B cell (primary cell): ENCODE measurements at regions not wholly inside any gene's neighbourhood (a gene's known extent, or its start where the extent isn't known, plus 50 kb on each side); places are given as distances from the start of the nearest gene placed in this dataset.

Experiments used
- ATAC-seq: fragments of 200-7000 bp; cut with Tn5 transposase; one replicate; pipeline ENCODE4 v1.10.0; 2021; ENCODE audit warnings: low read depth, mild to moderate bottlenecking, moderate number of reproducible peaks, moderate library complexity
- CTCF ChIA-PET: fragments of 350-600 bp; sonication (Branson Sonifier 250); formaldehyde crosslinking; loops from one replicate; lab custom pipeline; 2021; ENCODE audit warnings: antibody characterized with exemption, inconsistent platforms; lab: Charles Lee
- POLR2A ChIA-PET: fragments of 350-600 bp; sonication (Branson Sonifier 250); formaldehyde crosslinking; loops from one replicate; lab custom pipeline; 2021; ENCODE audit warnings: antibody characterized with exemption; lab: Charles Lee
- DNase-seq: peaks from one replicate; pipeline ENCODE4 v3.0.0; 2013
- H2AFZ ChIP-seq: 2 replicates; pipeline ENCODE4 v1.6.1; 2012; ENCODE audit warnings: mild to moderate bottlenecking, low read depth, low read length; ENCODE audit not compliant: insufficient read depth, poor library complexity, severe bottlenecking
- H3K27ac ChIP-seq, 2 donors: 1 replicate in 1 of 2; 2 replicates in 1 of 2; pipeline ENCODE4 v1.5.1; 2012 to 2013; ENCODE audit warnings: low read length in 2 of 2, mild to moderate bottlenecking in 2 of 2, moderate library complexity in 1 of 2
- H3K27me3 ChIP-seq, 4 experiments: fragments of 200-600 bp in 1 of 4; sonication (generic) in 1 of 4; replicated peaks in 1 of 4; 1 replicate in 2 of 4; 2 replicates in 2 of 4; pipeline versions ENCODE4 v1.6.1 to v1.7.0; 2013 to 2016; ENCODE audit warnings: low read length in 3 of 4, mild to moderate bottlenecking in 2 of 4, mixed read lengths in 1 of 4, moderate library complexity in 1 of 4; ENCODE audit not compliant: insufficient read depth in 4 of 4, control insufficient read depth in 3 of 4; ENCODE audit errors: control extremely low read depth in 1 of 4
- H3K36me3 ChIP-seq, 2 experiments: replicated peaks in 1 of 2; 1 replicate in 1 of 2; 2 replicates in 1 of 2; pipeline versions ENCODE4 v1.6.1 to v1.7.1; 2013; ENCODE audit warnings: low read length in 1 of 2; ENCODE audit not compliant: insufficient read depth in 2 of 2, control insufficient read depth in 1 of 2; ENCODE audit errors: control extremely low read depth in 1 of 2, extremely low read depth in 1 of 2
- H3K4me1 ChIP-seq, 2 donors: fragments of 200-600 bp in 1 of 2; sonication (generic) in 1 of 2; 1 replicate in 1 of 2; 2 replicates in 1 of 2; pipeline versions ENCODE4 v1.5.1 to v1.6.1; 2013 to 2017; ENCODE audit warnings: low read length in 2 of 2; ENCODE audit not compliant: control insufficient read depth in 2 of 2, insufficient read depth in 2 of 2
- H3K4me2 ChIP-seq: replicated peaks from 2 replicates; pipeline ENCODE3; 2012; ENCODE audit warnings: mild to moderate bottlenecking, low read depth, low read length; ENCODE audit not compliant: poor library complexity, severe bottlenecking
- H3K4me3 ChIP-seq, 5 experiments: fragments of 200-600 bp in 1 of 5; sonication (generic) in 1 of 5; 1 replicate in 3 of 5; 2 replicates in 2 of 5; pipeline versions ENCODE4 v1.5.1 to v1.7.0; 2011 to 2016; ENCODE audit warnings: low read length in 4 of 5, mild to moderate bottlenecking in 4 of 5, low read depth in 2 of 5, control low read depth in 1 of 5, moderate library complexity in 1 of 5; ENCODE audit not compliant: insufficient read depth in 1 of 5; ENCODE audit errors: control extremely low read depth in 1 of 5, extremely low read depth in 1 of 5
- H3K79me2 ChIP-seq: fragments of 200-600 bp; sonication (generic); one replicate; pipeline ENCODE4 v1.6.0; 2016; ENCODE audit warnings: low read length; ENCODE audit not compliant: control insufficient read depth, insufficient read depth
- H3K9ac ChIP-seq: fragments of 200-600 bp; sonication (generic); 2 replicates; pipeline ENCODE4 v1.6.1; 2017; ENCODE audit warnings: mild to moderate bottlenecking, low read length, moderate library complexity
- H3K9me3 ChIP-seq, 3 donors: one replicate each; pipeline versions ENCODE4 v1.6.1 to v1.7.1; 2013; ENCODE audit warnings: low read length in 2 of 3; ENCODE audit not compliant: control insufficient read depth in 2 of 3, insufficient read depth in 1 of 3; ENCODE audit errors: control extremely low read depth in 1 of 3
- H4K20me1 ChIP-seq: 2 replicates; pipeline ENCODE4 v1.6.0; 2012; ENCODE audit warnings: mild to moderate bottlenecking, low read length; ENCODE audit not compliant: insufficient read depth, control insufficient read depth, poor library complexity, severe bottlenecking
- H3K27ac Mint-ChIP-seq: one replicate; pipeline ENCODE4 v1.8.0; 2021; ENCODE audit warnings: mixed read lengths
- H3K27me3 Mint-ChIP-seq: one replicate; pipeline ENCODE4 v1.8.0; 2021; ENCODE audit warnings: mixed read lengths
- H3K4me1 Mint-ChIP-seq: one replicate; pipeline ENCODE4 v1.8.0; 2021; ENCODE audit warnings: mixed read lengths
- H3K4me3 Mint-ChIP-seq: one replicate; pipeline ENCODE4 v1.8.0; 2021; ENCODE audit warnings: mixed read lengths
- H3K9me3 Mint-ChIP-seq: one replicate; pipeline ENCODE4 v1.8.0; 2022; ENCODE audit warnings: mixed read lengths; ENCODE audit not compliant: insufficient read depth
- EZH2 ChIP-seq: IDR thresholded peaks from 2 replicates; pipeline ENCODE4 v1.6.1; 2012; ENCODE audit warnings: borderline replicate concordance, low read depth, mild to moderate bottlenecking, moderate library complexity, low read length; ENCODE audit not compliant: insufficient read depth, poor library complexity, severe bottlenecking
- WGBS: methylation state at CpG from one replicate; pipeline ENCODE4 v1.1.5; 2013; ENCODE audit warnings: missing lambda C conversion rate; ENCODE audit not compliant: insufficient coverage; 5-methylcytosine and 5-hydroxymethylcytosine counted together
- intact Hi-C: fragments of 100-400 bp; cut with micrococcal nuclease; formaldehyde crosslinking; loops from one replicate; pipeline ENCODE4 v1.10.0; 2022
- TF ChIP-seq, protein P1 (sequence below): fragments of 200-600 bp; IDR thresholded peaks from one replicate; pipeline ENCODE4 v1.8.0; 2022; ENCODE audit warnings: antibody characterized with exemption, mild to moderate bottlenecking

DNA sequence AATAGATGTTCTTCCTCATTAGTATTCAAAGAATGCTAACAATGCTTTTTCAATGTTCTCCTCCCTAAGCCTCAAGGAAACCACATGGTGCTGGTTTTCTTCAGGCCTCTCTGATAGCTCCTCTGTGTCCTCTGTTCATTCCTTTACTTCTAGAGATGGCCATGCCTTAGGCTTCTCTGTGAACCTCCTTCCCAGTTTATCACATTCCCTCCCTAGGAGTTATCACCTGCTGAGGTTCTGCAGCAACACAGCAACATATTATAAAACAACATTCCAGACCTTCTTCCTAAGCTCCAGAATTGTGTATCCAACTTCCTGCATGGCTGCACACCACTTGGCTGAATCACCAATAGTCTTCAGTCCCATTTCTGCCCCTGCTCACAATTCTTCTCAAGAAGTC is 325.5 kb downstream of the IRS1 start:
- ATAC-seq: no peak
- H3K27me3 Mint-ChIP-seq: no peaks in the 10 kb centered on the region
- TF ChIP-seq, protein P1, sequence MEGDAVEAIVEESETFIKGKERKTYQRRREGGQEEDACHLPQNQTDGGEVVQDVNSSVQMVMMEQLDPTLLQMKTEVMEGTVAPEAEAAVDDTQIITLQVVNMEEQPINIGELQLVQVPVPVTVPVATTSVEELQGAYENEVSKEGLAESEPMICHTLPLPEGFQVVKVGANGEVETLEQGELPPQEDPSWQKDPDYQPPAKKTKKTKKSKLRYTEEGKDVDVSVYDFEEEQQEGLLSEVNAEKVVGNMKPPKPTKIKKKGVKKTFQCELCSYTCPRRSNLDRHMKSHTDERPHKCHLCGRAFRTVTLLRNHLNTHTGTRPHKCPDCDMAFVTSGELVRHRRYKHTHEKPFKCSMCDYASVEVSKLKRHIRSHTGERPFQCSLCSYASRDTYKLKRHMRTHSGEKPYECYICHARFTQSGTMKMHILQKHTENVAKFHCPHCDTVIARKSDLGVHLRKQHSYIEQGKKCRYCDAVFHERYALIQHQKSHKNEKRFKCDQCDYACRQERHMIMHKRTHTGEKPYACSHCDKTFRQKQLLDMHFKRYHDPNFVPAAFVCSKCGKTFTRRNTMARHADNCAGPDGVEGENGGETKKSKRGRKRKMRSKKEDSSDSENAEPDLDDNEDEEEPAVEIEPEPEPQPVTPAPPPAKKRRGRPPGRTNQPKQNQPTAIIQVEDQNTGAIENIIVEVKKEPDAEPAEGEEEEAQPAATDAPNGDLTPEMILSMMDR: no peak
- no peak for TF ChIP-seq EZH2

DNA sequence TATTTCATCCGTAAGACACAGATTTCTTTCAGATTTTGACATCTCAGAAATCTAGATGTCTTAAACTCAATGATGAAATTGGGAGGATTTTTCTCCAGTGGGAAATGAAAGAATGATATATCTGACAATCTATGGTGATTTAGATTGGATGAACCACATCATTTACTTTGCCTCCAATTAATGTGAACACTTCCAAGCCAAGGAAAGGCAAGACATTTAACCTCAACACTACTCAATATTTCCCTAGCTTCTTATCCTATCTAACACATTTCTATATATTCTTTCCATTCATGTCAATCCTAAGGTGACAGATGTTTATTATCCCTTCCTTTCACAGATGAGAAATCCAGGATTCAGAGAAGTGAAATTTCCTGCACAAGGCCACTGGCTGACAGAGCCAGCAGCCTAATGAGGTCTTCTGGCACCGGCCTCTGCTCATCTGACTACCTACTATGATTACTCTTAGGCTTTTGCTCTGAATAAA is 327.6 kb downstream of the IRS1 start:
- intact Hi-C loops: no loop called here
- no peaks in the 10 kb centered on the region for H3K4me1 ChIP-seq
- H3K36me3 ChIP-seq: no peaks in the 10 kb centered on the region
- ATAC-seq: no peak
- DNase-seq: no peak
- Mint-ChIP-seq H3K27ac (no peak overlapping the region), H3K4me1 (no peaks in the 10 kb centered on the region), H3K4me3 (no peak overlapping the region), H3K9me3 (peaks cover 2% of the 10 kb centered on the region), H3K27me3 (no peaks in the 10 kb centered on the region)
- H3K4me2 ChIP-seq: no peak overlapping the region
- no peaks in the 10 kb centered on the region for H3K27me3 ChIP-seq
- H3K4me3 ChIP-seq: no peak overlapping the region
- no peak for TF ChIP-seq EZH2
- TF ChIP-seq, protein P1: no peak
- no peak overlapping the region for H2AFZ ChIP-seq
- H3K27ac ChIP-seq: no peak overlapping the region
- ChIA-PET CTCF (no interaction called here), POLR2A (no interaction called here)
- no peak overlapping the region for H3K9ac ChIP-seq
- WGBS: 43% methylated on average over 1 of the region's 2 CpGs
- no peaks in the 10 kb centered on the region for H4K20me1 ChIP-seq
- H3K79me2 ChIP-seq: no peaks in the 10 kb centered on the region
- no peaks in the 10 kb centered on the region for H3K9me3 ChIP-seq

More for the DNA sequence above, 325.5 kb downstream of the IRS1 start:
- Histone ChIP-seq H2AFZ (no peak overlapping the region), H3K27me3 (no peaks in the 10 kb centered on the region), H3K4me3 (no peak overlapping the region), H3K4me2 (no peak overlapping the region), H3K9me3 (no peaks in the 10 kb centered on the region), H3K79me2 (no peaks in the 10 kb centered on the region), H4K20me1 (no peaks in the 10 kb centered on the region), H3K36me3 (no peaks in the 10 kb centered on the region), H3K9ac (no peak overlapping the region), H3K27ac (no peak overlapping the region), H3K4me1 (no peaks in the 10 kb centered on the region)
- ChIA-PET POLR2A (no interaction called here), CTCF (no interaction called here)
- no peak overlapping the region for H3K4me3 Mint-ChIP-seq
- DNase-seq: no peak
- no peak overlapping the region for H3K27ac Mint-ChIP-seq
- intact Hi-C loops: no loop called here
- no peaks in the 10 kb centered on the region for H3K4me1 Mint-ChIP-seq
- H3K9me3 Mint-ChIP-seq: peaks cover 2% of the 10 kb centered on the region
